Neural progenitor cell (in vitro differentiated cells): ENCODE measurements at regions not wholly inside any gene's neighbourhood (a gene's known extent, or its start where the extent isn't known, plus 50 kb on each side); places are given as distances from the start of the nearest gene placed in this dataset.

Experiments
- DNase-seq: peaks from one replicate; pipeline ENCODE4 v3.0.0-alpha.2; 2016; ENCODE audit warnings: low spot score
- H2AFZ ChIP-seq: fragments of 200-600 bp; sonication (generic); replicated peaks from 2 replicates; pipeline ENCODE4 v1.6.1; 2016; ENCODE audit warnings: antibody characterized with exemption
- H3F3A ChIP-seq: fragments of 200-600 bp; sonication (generic); 2 replicates; pipeline ENCODE4 v1.6.1; 2016; ENCODE audit warnings: antibody characterized with exemption, low read depth
- H3K27ac ChIP-seq: fragments of 200-600 bp; sonication (generic); 2 replicates; pipeline ENCODE4 v1.5.1; 2016; ENCODE audit warnings: mild to moderate bottlenecking
- H3K27me3 ChIP-seq: fragments of 200-600 bp; sonication (generic); 2 replicates; pipeline ENCODE4 v1.6.1; 2016; ENCODE audit warnings: mild to moderate bottlenecking, moderate library complexity
- H3K36me3 ChIP-seq: fragments of 200-600 bp; sonication (generic); 2 replicates; pipeline ENCODE4 v1.5.1; 2016
- H3K4me1 ChIP-seq: fragments of 200-600 bp; sonication (generic); 2 replicates; pipeline ENCODE4 v1.6.1; 2016; ENCODE audit warnings: mixed run types
- H3K4me2 ChIP-seq: fragments of 200-600 bp; sonication (generic); 2 replicates; pipeline ENCODE4 v1.6.1; 2016
- H3K4me3 ChIP-seq: fragments of 200-600 bp; sonication (generic); 2 replicates; pipeline ENCODE4 v1.5.1; 2016
- H3K79me2 ChIP-seq: fragments of 200-600 bp; sonication (generic); 2 replicates; pipeline ENCODE4 v1.6.1; 2016; ENCODE audit warnings: low read depth
- H3K9ac ChIP-seq: fragments of 200-600 bp; sonication (generic); 2 replicates; pipeline ENCODE4 v1.6.1; 2016
- H3K9me3 ChIP-seq: fragments of 200-600 bp; sonication (generic); 2 replicates; pipeline ENCODE4 v1.5.1; 2016; ENCODE audit warnings: low read depth
- H4K20me1 ChIP-seq: fragments of 200-600 bp; sonication (generic); 2 replicates; pipeline ENCODE4 v1.6.1; 2016; ENCODE audit warnings: low read depth
- H3K27ac Mint-ChIP-seq: 3 replicates; pipeline ENCODE4 v1.8.0; 2021; ENCODE audit warnings: mixed read lengths
- H3K27me3 Mint-ChIP-seq: 2 replicates; pipeline ENCODE4 v1.8.0; 2022; ENCODE audit warnings: low read depth, mild to moderate bottlenecking, inconsistent platforms, moderate library complexity, mixed read lengths; ENCODE audit not compliant: insufficient read depth
- H3K36me3 Mint-ChIP-seq: 3 replicates; pipeline ENCODE4 v1.8.0; 2021; ENCODE audit warnings: mixed read lengths
- H3K4me1 Mint-ChIP-seq: 3 replicates; pipeline ENCODE4 v1.8.0; 2021; ENCODE audit warnings: mixed read lengths
- H3K4me3 Mint-ChIP-seq: 3 replicates; pipeline ENCODE4 v1.8.0; 2021; ENCODE audit warnings: mild to moderate bottlenecking, moderate library complexity, mixed read lengths
- H3K9me3 Mint-ChIP-seq: 3 replicates; pipeline ENCODE4 v1.8.0; 2020; ENCODE audit warnings: mixed read lengths
- EZH2 ChIP-seq: fragments of 200-600 bp; sonication (generic); IDR thresholded peaks from 2 replicates; pipeline ENCODE4 v1.6.1; 2017; ENCODE audit warnings: antibody characterized with exemption, mild to moderate bottlenecking, moderate library complexity
- EZH2phosphoT487 ChIP-seq: fragments of 200-600 bp; sonication (generic); IDR thresholded peaks from 2 replicates; pipeline ENCODE4 v1.6.1; 2017; ENCODE audit warnings: antibody characterized with exemption
- TF ChIP-seq, protein P1 (sequence below): fragments of 200-600 bp; sonication (generic); IDR thresholded peaks from 2 replicates; pipeline ENCODE4 v1.5.1; 2017; ENCODE audit warnings: antibody characterized with exemption, mild to moderate bottlenecking

GRCh38 chr1:60913039-60913438 lies 169.3 kb upstream of the NFIA start:
- H3K4me3 ChIP-seq: no peak overlapping the region
- H3K4me1 ChIP-seq: peaks cover 41% of the 10 kb centered on the region
- H3F3A ChIP-seq: peaks cover 9% of the 10 kb centered on the region
- no peaks in the 10 kb centered on the region for H3K79me2 ChIP-seq
- no peak overlapping the region for H3K27ac ChIP-seq
- H2AFZ ChIP-seq: no peak overlapping the region
- no peak overlapping the region for H3K4me2 ChIP-seq
- TF ChIP-seq EZH2phosphoT487 (no peak), EZH2 (no peak)
- TF ChIP-seq, protein P1, sequence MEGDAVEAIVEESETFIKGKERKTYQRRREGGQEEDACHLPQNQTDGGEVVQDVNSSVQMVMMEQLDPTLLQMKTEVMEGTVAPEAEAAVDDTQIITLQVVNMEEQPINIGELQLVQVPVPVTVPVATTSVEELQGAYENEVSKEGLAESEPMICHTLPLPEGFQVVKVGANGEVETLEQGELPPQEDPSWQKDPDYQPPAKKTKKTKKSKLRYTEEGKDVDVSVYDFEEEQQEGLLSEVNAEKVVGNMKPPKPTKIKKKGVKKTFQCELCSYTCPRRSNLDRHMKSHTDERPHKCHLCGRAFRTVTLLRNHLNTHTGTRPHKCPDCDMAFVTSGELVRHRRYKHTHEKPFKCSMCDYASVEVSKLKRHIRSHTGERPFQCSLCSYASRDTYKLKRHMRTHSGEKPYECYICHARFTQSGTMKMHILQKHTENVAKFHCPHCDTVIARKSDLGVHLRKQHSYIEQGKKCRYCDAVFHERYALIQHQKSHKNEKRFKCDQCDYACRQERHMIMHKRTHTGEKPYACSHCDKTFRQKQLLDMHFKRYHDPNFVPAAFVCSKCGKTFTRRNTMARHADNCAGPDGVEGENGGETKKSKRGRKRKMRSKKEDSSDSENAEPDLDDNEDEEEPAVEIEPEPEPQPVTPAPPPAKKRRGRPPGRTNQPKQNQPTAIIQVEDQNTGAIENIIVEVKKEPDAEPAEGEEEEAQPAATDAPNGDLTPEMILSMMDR: no peak
- Mint-ChIP-seq H3K27me3 (peaks cover 18% of the 10 kb centered on the region), H3K27ac (no peak overlapping the region), H3K36me3 (no peaks in the 10 kb centered on the region), H3K4me1 (peaks cover 33% of the 10 kb centered on the region), H3K9me3 (peaks cover 9% of the 10 kb centered on the region), H3K4me3 (no peak overlapping the region)
- peaks cover 27% of the 10 kb centered on the region for H3K27me3 ChIP-seq
- H4K20me1 ChIP-seq: peaks cover 6% of the 10 kb centered on the region
- no peaks in the 10 kb centered on the region for H3K9me3 ChIP-seq
- DNase-seq: no peak
- no peaks in the 10 kb centered on the region for H3K36me3 ChIP-seq
- H3K9ac ChIP-seq: no peak overlapping the region

- Histone ChIP-seq H3K4me2 (peak overlapping the region; percentile 53), H3K79me2 (no peaks in the 10 kb centered on the region), H3K9ac (no peak overlapping the region), H3K27ac (no peak overlapping the region), H2AFZ (no peak overlapping the region), H3K9me3 (no peaks in the 10 kb centered on the region), H3K27me3 (peaks cover 18% of the 10 kb centered on the region), H4K20me1 (peaks cover 6% of the 10 kb centered on the region), H3K36me3 (no peaks in the 10 kb centered on the region), H3F3A (peaks cover 9% of the 10 kb centered on the region), H3K4me3 (no peak overlapping the region), H3K4me1 (peaks cover 41% of the 10 kb centered on the region)
- Mint-ChIP-seq H3K27ac (no peak overlapping the region), H3K9me3 (peaks cover 9% of the 10 kb centered on the region), H3K4me3 (no peak overlapping the region), H3K27me3 (peaks cover 18% of the 10 kb centered on the region), H3K4me1 (peaks cover 28% of the 10 kb centered on the region), H3K36me3 (no peaks in the 10 kb centered on the region)
- peak; percentile 68 for DNase-seq
- TF ChIP-seq EZH2phosphoT487 (no peak), EZH2 (no peak)
- TF ChIP-seq, protein P1: no peak
Measured at GRCh38 chr1:60911966-60912697, 170.2 kb upstream of the NFIA start.

GRCh38 chr1:60908159-60908558 lies 174.2 kb upstream of the NFIA start:
- Mint-ChIP-seq H3K27ac (peak overlapping the region; percentile 31), H3K4me1 (peaks cover 32% of the 10 kb centered on the region), H3K27me3 (peaks cover under 1% of the 10 kb centered on the region), H3K9me3 (peaks cover 5% of the 10 kb centered on the region), H3K36me3 (no peaks in the 10 kb centered on the region), H3K4me3 (no peak overlapping the region)
- H3K79me2 ChIP-seq: no peaks in the 10 kb centered on the region
- no peaks in the 10 kb centered on the region for H3K9me3 ChIP-seq
- no peak overlapping the region for H3K27ac ChIP-seq
- H4K20me1 ChIP-seq: no peaks in the 10 kb centered on the region
- TF ChIP-seq EZH2 (no peak), EZH2phosphoT487 (no peak)
- TF ChIP-seq, protein P1: no peak
- DNase-seq: no peak
- H3K36me3 ChIP-seq: no peaks in the 10 kb centered on the region
- H3F3A ChIP-seq: peaks cover 9% of the 10 kb centered on the region
- no peak overlapping the region for H3K4me2 ChIP-seq
- no peak overlapping the region for H3K9ac ChIP-seq
- peaks cover 37% of the 10 kb centered on the region for H3K4me1 ChIP-seq
- no peaks in the 10 kb centered on the region for H3K27me3 ChIP-seq
- H3K4me3 ChIP-seq: no peak overlapping the region
- no peak overlapping the region for H2AFZ ChIP-seq
